Cardiac fibroblast (primary cell): ENCODE measurements at regions not wholly inside any gene's neighbourhood (a gene's known extent, or its start where the extent isn't known, plus 50 kb on each side); places are given as distances from the start of the nearest gene placed in this dataset.

Experiments
- DNase-seq, 2 donors: peaks; one replicate each; pipeline versions ENCODE4 v3.0.0 to v3.0.0-alpha.2; 2010; ENCODE audit warnings: low read depth in 2 of 2
- H3K4me3 ChIP-seq, 2 donors: replicated peaks in 1 of 2; 1 replicate in 1 of 2; 2 replicates in 1 of 2; pipeline ENCODE4 v1.5.1; 2011; ENCODE audit warnings: low read depth in 2 of 2, low read length in 2 of 2, mild to moderate bottlenecking in 2 of 2, moderate library complexity in 1 of 2
- CTCF ChIP-seq: IDR thresholded peaks from one replicate; pipeline ENCODE4 v1.5.1; 2011; ENCODE audit warnings: low read depth, mild to moderate bottlenecking, low read length, inconsistent platforms

GRCh38 chr6:164005004-164005711, 590.6 kb downstream of the QKI start:
- no peak for DNase-seq
- no peak for TF ChIP-seq CTCF
- H3K4me3 ChIP-seq = no peak overlapping the region

GRCh38 chr6:164000276-164000675, 585.8 kb downstream of the QKI start:
- no peak overlapping the region for H3K4me3 ChIP-seq
- DNase-seq = no peak
- no peak for TF ChIP-seq CTCF

GRCh38 chr6:163999475-164000125, 585.1 kb downstream of the QKI start:
- no peak for TF ChIP-seq CTCF
- H3K4me3 ChIP-seq = no peak overlapping the region
- DNase-seq = no peak

GRCh38 chr6:163998496-163998895, 584.0 kb downstream of the QKI start:
- no peak overlapping the region for H3K4me3 ChIP-seq
- no peak for TF ChIP-seq CTCF
- no peak for DNase-seq

- DNase-seq = no peak
- TF ChIP-seq CTCF = no peak
- no peak overlapping the region for H3K4me3 ChIP-seq
Observed at GRCh38 chr6:163996491-163996890, 582.0 kb downstream of the QKI start.

GRCh38 chr6:163994566-163994965, 580.0 kb downstream of the QKI start:
- no peak for DNase-seq
- no peak for TF ChIP-seq CTCF
- no peak overlapping the region for H3K4me3 ChIP-seq

GRCh38 chr6:163992701-163993100, 578.2 kb downstream of the QKI start:
- no peak for DNase-seq
- TF ChIP-seq CTCF = no peak
- H3K4me3 ChIP-seq = no peak overlapping the region
